ENCODE measurements at regions not wholly inside any gene's neighbourhood (a gene's known extent, or its start where the extent isn't known, plus 50 kb on each side); places are given as distances from the start of the nearest gene placed in this dataset.

- TF ChIP-seq CTCF (IDR thresholded peaks at IDR 0.05; ENCODE audit: low read depth, low read length, poor library complexity, severe bottlenecking) (no peak), EZH2phosphoT487 (IDR thresholded peaks at IDR 0.05; ENCODE audit: borderline replicate concordance, low read length) (no peak)
Observed at GRCh38 chr9:108671794-108672193, 184.0 kb downstream of the ACTL7B start.
